ENCODE measurements at regions not wholly inside any gene's neighbourhood (a gene's known extent, or its start where the extent isn't known, plus 50 kb on each side); places are given as distances from the start of the nearest gene placed in this dataset.

GRCh38 chr14:97058074-97058467 is 260.9 kb downstream of the VRK1 start:
- no peaks in the 10 kb centered on the region; the same call in 1 of the 2 replicates for H3K27me3 Mint-ChIP-seq (ENCODE audit: low read depth)
- peaks cover 8% of the 10 kb centered on the region for H3K9me3 Mint-ChIP-seq
- no peak overlapping the region for H3K4me3 Mint-ChIP-seq
- POLR2A ChIA-PET = no interaction called here
- no peak overlapping the region for H3K27ac Mint-ChIP-seq
- DNase-seq (ENCODE audit: low spot score) (no peak), ATAC-seq (no peak)
- H3K36me3 Mint-ChIP-seq = no peaks in the 10 kb centered on the region
- CTCF ChIA-PET = no interaction called here
- no peak for TF ChIP-seq JAZF1 (CRISPR knock-in tag; IDR thresholded peaks at IDR 0.05)
- peaks cover 14% of the 10 kb centered on the region for H3K4me1 Mint-ChIP-seq

- H3K4me3 Mint-ChIP-seq = no peak overlapping the region
- no peak overlapping the region for H3K27ac Mint-ChIP-seq
- H3K36me3 Mint-ChIP-seq = no peaks in the 10 kb centered on the region
- H3K9me3 Mint-ChIP-seq = peaks cover 8% of the 10 kb centered on the region
- POLR2A ChIA-PET = no interaction called here
- H3K4me1 Mint-ChIP-seq = peaks cover 14% of the 10 kb centered on the region
- CTCF ChIA-PET = no interaction called here
- TF ChIP-seq PREB (CRISPR knock-in tag; IDR thresholded peaks at IDR 0.05; ENCODE audit: borderline replicate concordance) = no peak
- TF ChIP-seq ATF3 (CRISPR knock-in tag; conservative IDR thresholded peaks at IDR 0.05) = no peak
- TF ChIP-seq RELA (CRISPR knock-in tag; IDR thresholded peaks at IDR 0.05; ENCODE audit: borderline replicate concordance) = no peak
- TF ChIP-seq SP1 (CRISPR knock-in tag; conservative IDR thresholded peaks at IDR 0.05) = no peak
- TF ChIP-seq NFATC4 (CRISPR knock-in tag; IDR thresholded peaks at IDR 0.05) = no peak
- no peak for TF ChIP-seq ZNF423 (CRISPR knock-in tag; IDR thresholded peaks at IDR 0.05)
- DNase-seq (ENCODE audit: low spot score) (no peak), ATAC-seq (no peak)
- H3K27me3 Mint-ChIP-seq (ENCODE audit: low read depth) = no peaks in the 10 kb centered on the region; the same call in 1 of the 2 replicates
Measured at GRCh38 chr14:97058589-97058988, 261.4 kb downstream of the VRK1 start.

GRCh38 chr14:97061198-97061597 is 264.0 kb downstream of the VRK1 start:
- no peak overlapping the region for H3K4me3 Mint-ChIP-seq
- TF ChIP-seq ZNF512 (CRISPR knock-in tag; IDR thresholded peaks at IDR 0.05; ENCODE audit: borderline replicate concordance) (no peak), ATF2 (CRISPR knock-in tag; IDR thresholded peaks at IDR 0.05; ENCODE audit: borderline replicate concordance, low read depth) (no peak), GTF2I (CRISPR knock-in tag; conservative IDR thresholded peaks at IDR 0.05) (no peak), OVOL2 (CRISPR knock-in tag; IDR thresholded peaks at IDR 0.05; ENCODE audit: borderline replicate concordance) (no peak), HMGXB4 (CRISPR knock-in tag; IDR thresholded peaks at IDR 0.05) (no peak), JAZF1 (CRISPR knock-in tag; IDR thresholded peaks at IDR 0.05) (no peak), SOX15 (CRISPR knock-in tag; IDR thresholded peaks at IDR 0.05) (no peak), GABPB1 (CRISPR knock-in tag; IDR thresholded peaks at IDR 0.05) (no peak), E2F1 (CRISPR knock-in tag; IDR thresholded peaks at IDR 0.05) (no peak), ZMAT4 (CRISPR knock-in tag; IDR thresholded peaks at IDR 0.05) (no peak), ETV6 (CRISPR knock-in tag; IDR thresholded peaks at IDR 0.05) (no peak), ZNF423 (CRISPR knock-in tag; IDR thresholded peaks at IDR 0.05) (no peak), IRF1 (CRISPR knock-in tag; IDR thresholded peaks at IDR 0.05) (no peak)
- CTCF ChIA-PET = no interaction called here

More at GRCh38 chr14:97061198-97061597, 264.0 kb downstream of the VRK1 start:
- H3K27me3 Mint-ChIP-seq (ENCODE audit: low read depth) = no peaks in the 10 kb centered on the region; the same call in 1 of the 2 replicates
- H3K9me3 Mint-ChIP-seq = peaks cover 8% of the 10 kb centered on the region
- POLR2A ChIA-PET = no interaction called here
- peaks cover 3% of the 10 kb centered on the region for H3K4me1 Mint-ChIP-seq
- DNase-seq (ENCODE audit: low spot score) = no peak
- no peak overlapping the region for H3K27ac Mint-ChIP-seq
- no peak for ATAC-seq
- no peaks in the 10 kb centered on the region for H3K36me3 Mint-ChIP-seq

Data from WTC11 (cell line).